ENCODE measurements at regions not wholly inside any gene's neighbourhood (a gene's known extent, or its start where the extent isn't known, plus 50 kb on each side); places are given as distances from the start of the nearest gene placed in this dataset.

GRCh38 chr1:82279241-82279640, 478.5 kb downstream of the ADGRL2 start:
- Histone ChIP-seq H3K4me2 (ENCODE audit: insufficient read depth, low read length) (no peak overlapping the region), H3K4me1 (ENCODE audit: insufficient read depth, low read length) (no peaks in the 10 kb centered on the region), H3K27ac (ENCODE audit: low read depth, low read length) (no peak overlapping the region), H2AFZ (ENCODE audit: low read length) (no peak overlapping the region), H3K79me2 (ENCODE audit: insufficient read depth, low read length) (no peaks in the 10 kb centered on the region), H3K9me3 (ENCODE audit: low read depth, low read length) (no peaks in the 10 kb centered on the region), H4K20me1 (ENCODE audit: insufficient read depth, low read length) (no peaks in the 10 kb centered on the region), H3K36me3 (ENCODE audit: insufficient read depth, low read length) (no peaks in the 10 kb centered on the region), H3K27me3 (ENCODE audit: insufficient read depth, low read length) (no peaks in the 10 kb centered on the region), H3K4me3 (ENCODE audit: insufficient read depth, low read length) (no peak overlapping the region)
- no peak for DNase-seq (ENCODE audit: insufficient read length, low spot score, missing footprints)
- no peak for TF ChIP-seq CTCF (IDR thresholded peaks at IDR 0.05; ENCODE audit: extremely low read depth, low read depth, low read length)

GRCh38 chr1:82273816-82274215, 473.1 kb downstream of the ADGRL2 start:
- TF ChIP-seq CTCF (IDR thresholded peaks at IDR 0.05; ENCODE audit: extremely low read depth, low read depth, low read length) = no peak
- no peaks in the 10 kb centered on the region for H3K9me3 ChIP-seq (ENCODE audit: low read depth, low read length)
- no peaks in the 10 kb centered on the region for H3K79me2 ChIP-seq (ENCODE audit: insufficient read depth, low read length)
- H3K4me2 ChIP-seq (ENCODE audit: insufficient read depth, low read length) = no peak overlapping the region
- no peak overlapping the region for H3K27ac ChIP-seq (ENCODE audit: low read depth, low read length)
- H2AFZ ChIP-seq (ENCODE audit: low read length) = no peak overlapping the region
- H3K36me3 ChIP-seq (ENCODE audit: insufficient read depth, low read length) = no peaks in the 10 kb centered on the region
- H3K4me1 ChIP-seq (ENCODE audit: insufficient read depth, low read length) = no peaks in the 10 kb centered on the region
- no peaks in the 10 kb centered on the region for H4K20me1 ChIP-seq (ENCODE audit: insufficient read depth, low read length)
- H3K27me3 ChIP-seq (ENCODE audit: insufficient read depth, low read length) = no peaks in the 10 kb centered on the region
- no peak overlapping the region for H3K4me3 ChIP-seq (ENCODE audit: insufficient read depth, low read length)
- no peak for DNase-seq (ENCODE audit: insufficient read length, low spot score, missing footprints)

GRCh38 chr1:82269431-82269830, 468.7 kb downstream of the ADGRL2 start:
- Histone ChIP-seq H3K36me3 (ENCODE audit: insufficient read depth, low read length) (no peaks in the 10 kb centered on the region), H3K27me3 (ENCODE audit: insufficient read depth, low read length) (no peaks in the 10 kb centered on the region), H3K4me2 (ENCODE audit: insufficient read depth, low read length) (no peak overlapping the region), H3K4me1 (ENCODE audit: insufficient read depth, low read length) (no peaks in the 10 kb centered on the region), H3K79me2 (ENCODE audit: insufficient read depth, low read length) (no peaks in the 10 kb centered on the region), H2AFZ (ENCODE audit: low read length) (no peak overlapping the region), H4K20me1 (ENCODE audit: insufficient read depth, low read length) (no peaks in the 10 kb centered on the region), H3K9me3 (ENCODE audit: low read depth, low read length) (no peaks in the 10 kb centered on the region), H3K27ac (ENCODE audit: low read depth, low read length) (no peak overlapping the region), H3K4me3 (ENCODE audit: insufficient read depth, low read length) (no peak overlapping the region)
- DNase-seq (ENCODE audit: insufficient read length, low spot score, missing footprints) = peak; percentile 53
- no peak for TF ChIP-seq CTCF (IDR thresholded peaks at IDR 0.05; ENCODE audit: extremely low read depth, low read depth, low read length)

DNA sequence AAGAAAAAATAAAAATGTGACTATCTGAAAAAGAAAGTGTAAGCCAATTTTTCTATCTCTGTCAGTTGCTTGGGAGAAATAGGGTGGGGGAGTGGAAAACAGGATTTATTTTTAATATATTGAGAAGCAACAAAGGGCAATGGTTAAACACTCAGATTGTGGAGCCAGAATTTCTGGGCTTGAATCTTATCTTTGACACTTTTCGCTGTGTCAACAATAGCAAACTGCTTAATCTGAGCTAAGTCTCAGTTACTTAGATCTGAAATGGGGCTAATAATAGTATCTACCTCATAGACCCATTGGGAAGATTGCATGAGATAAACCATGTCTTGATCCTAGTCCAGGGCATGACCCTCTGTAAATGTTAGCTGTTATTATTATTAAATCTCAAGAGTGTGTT, 468.1 kb downstream of the ADGRL2 start:
- no peaks in the 10 kb centered on the region for H3K36me3 ChIP-seq (ENCODE audit: insufficient read depth, low read length)

More for the DNA sequence above, 468.1 kb downstream of the ADGRL2 start:
- Histone ChIP-seq H3K4me3 (ENCODE audit: insufficient read depth, low read length) (no peak overlapping the region), H2AFZ (ENCODE audit: low read length) (no peak overlapping the region), H3K27ac (ENCODE audit: low read depth, low read length) (no peak overlapping the region), H4K20me1 (ENCODE audit: insufficient read depth, low read length) (no peaks in the 10 kb centered on the region), H3K9me3 (ENCODE audit: low read depth, low read length) (no peaks in the 10 kb centered on the region), H3K4me2 (ENCODE audit: insufficient read depth, low read length) (no peak overlapping the region), H3K79me2 (ENCODE audit: insufficient read depth, low read length) (no peaks in the 10 kb centered on the region), H3K4me1 (ENCODE audit: insufficient read depth, low read length) (no peaks in the 10 kb centered on the region), H3K27me3 (ENCODE audit: insufficient read depth, low read length) (no peaks in the 10 kb centered on the region)
- no peak for TF ChIP-seq CTCF (IDR thresholded peaks at IDR 0.05; ENCODE audit: extremely low read depth, low read depth, low read length)
- no peak for DNase-seq (ENCODE audit: insufficient read length, low spot score, missing footprints)
